DND-41 (cell line): ENCODE measurements at regions not wholly inside any gene's neighbourhood (a gene's known extent, or its start where the extent isn't known, plus 50 kb on each side); places are given as distances from the start of the nearest gene placed in this dataset.

Experiments
- ATAC-seq: fragments of 200-7000 bp; cut with Tn5 transposase; 3 replicates; pipeline ENCODE4 v1.9.1; 2021; ENCODE audit warnings: low read depth; ENCODE audit not compliant: insufficient read depth
- DNase-seq: peaks from one replicate; pipeline ENCODE4 v3.0.0-alpha.2; 2020
- H2AFZ ChIP-seq: 2 replicates; pipeline ENCODE4 v1.6.0; 2012; ENCODE audit warnings: low read depth, low read length
- H3K27ac ChIP-seq: 2 replicates; pipeline ENCODE4 v1.5.1; 2012; ENCODE audit warnings: low read length, inconsistent platforms
- H3K27me3 ChIP-seq: fragments of 200-600 bp; sonication (generic); 2 replicates; pipeline ENCODE4 v1.6.0; 2012; ENCODE audit warnings: low read length, mild to moderate bottlenecking, inconsistent platforms; ENCODE audit not compliant: insufficient read depth, poor library complexity
- H3K36me3 ChIP-seq: 2 replicates; pipeline ENCODE4 v1.5.1; 2012; ENCODE audit warnings: low read length, inconsistent platforms; ENCODE audit not compliant: insufficient read depth
- H3K4me1 ChIP-seq: 2 replicates; pipeline ENCODE4 v1.5.1; 2012; ENCODE audit warnings: mild to moderate bottlenecking, low read length; ENCODE audit not compliant: insufficient read depth
- H3K4me2 ChIP-seq: 2 replicates; pipeline ENCODE4 v1.6.0; 2012; ENCODE audit warnings: mild to moderate bottlenecking, moderate library complexity, low read length, inconsistent platforms; ENCODE audit not compliant: insufficient read depth
- H3K4me3 ChIP-seq, 2 experiments: fragments of 200-600 bp in 1 of 2; shearing (Covaris generic) in 1 of 2; 2 replicates each; pipeline ENCODE4 v1.5.1; 2012 to 2016; ENCODE audit warnings: inconsistent platforms in 2 of 2, low read length in 2 of 2, mild to moderate bottlenecking in 2 of 2, low read depth in 1 of 2, moderate library complexity in 1 of 2
- H3K79me2 ChIP-seq: 2 replicates; pipeline ENCODE4 v1.6.0; 2012; ENCODE audit warnings: low read length, inconsistent platforms; ENCODE audit not compliant: insufficient read depth
- H3K9ac ChIP-seq: 2 replicates; pipeline ENCODE4 v1.6.0; 2012; ENCODE audit warnings: low read depth, mild to moderate bottlenecking, inconsistent platforms, low read length, moderate library complexity
- H3K9me3 ChIP-seq: 2 replicates; pipeline ENCODE4 v1.5.1; 2012; ENCODE audit warnings: low read length, moderate library complexity, mild to moderate bottlenecking, inconsistent platforms; ENCODE audit not compliant: insufficient read depth, severe bottlenecking
- H4K20me1 ChIP-seq: 2 replicates; pipeline ENCODE4 v1.6.0; 2012; ENCODE audit warnings: low read length; ENCODE audit not compliant: insufficient read depth
- CTCF ChIP-seq: IDR thresholded peaks from 2 replicates; pipeline ENCODE4 v1.5.1; 2012; ENCODE audit warnings: borderline replicate concordance, low read length, moderate library complexity, mild to moderate bottlenecking; ENCODE audit not compliant: poor library complexity, severe bottlenecking; ENCODE audit errors: extremely low read depth
- EZH2 ChIP-seq: IDR thresholded peaks from 3 replicates; pipeline ENCODE4 v1.6.1; 2012; ENCODE audit warnings: borderline replicate concordance, low read depth, mild to moderate bottlenecking, moderate library complexity, low read length, inconsistent platforms; ENCODE audit not compliant: severe bottlenecking

GRCh38 chr3:20576228-20576627, 390.2 kb upstream of the SGO1 start:
- Histone ChIP-seq H3K9ac (no peak overlapping the region), H3K79me2 (no peaks in the 10 kb centered on the region), H3K4me2 (no peak overlapping the region), H3K4me3 (no peak overlapping the region), H2AFZ (no peak overlapping the region), H3K9me3 (no peaks in the 10 kb centered on the region), H3K36me3 (no peaks in the 10 kb centered on the region), H3K27me3 (no peaks in the 10 kb centered on the region), H3K4me1 (no peaks in the 10 kb centered on the region), H4K20me1 (no peaks in the 10 kb centered on the region), H3K27ac (no peak overlapping the region)
- DNase-seq (no peak), ATAC-seq (no peak)
- TF ChIP-seq EZH2 (no peak), CTCF (no peak)

GRCh38 chr3:20575146-20575545, 389.1 kb upstream of the SGO1 start:
- Histone ChIP-seq H3K36me3 (no peaks in the 10 kb centered on the region), H3K9me3 (no peaks in the 10 kb centered on the region), H3K27ac (no peak overlapping the region), H3K4me2 (no peak overlapping the region), H3K27me3 (no peaks in the 10 kb centered on the region), H3K79me2 (no peaks in the 10 kb centered on the region), H4K20me1 (no peaks in the 10 kb centered on the region), H3K4me1 (no peaks in the 10 kb centered on the region), H3K4me3 (no peak overlapping the region), H3K9ac (no peak overlapping the region), H2AFZ (no peak overlapping the region)
- ATAC-seq (no peak), DNase-seq (no peak)
- no peak for TF ChIP-seq EZH2
- no peak for TF ChIP-seq CTCF

- Histone ChIP-seq H3K9me3 (no peaks in the 10 kb centered on the region), H3K27ac (no peak overlapping the region), H3K4me3 (no peak overlapping the region), H3K4me2 (no peak overlapping the region), H3K27me3 (no peaks in the 10 kb centered on the region), H4K20me1 (no peaks in the 10 kb centered on the region), H3K9ac (no peak overlapping the region), H2AFZ (no peak overlapping the region), H3K4me1 (no peaks in the 10 kb centered on the region), H3K36me3 (no peaks in the 10 kb centered on the region), H3K79me2 (no peaks in the 10 kb centered on the region)
- DNase-seq (no peak), ATAC-seq (no peak)
- TF ChIP-seq EZH2, result no peak
- no peak for TF ChIP-seq CTCF
These were observed 388.7 kb upstream of the SGO1 start for GRCh38 chr3:20574746-20575145.

GRCh38 chr3:20573175-20573574, 387.2 kb upstream of the SGO1 start:
- Histone ChIP-seq H3K4me3 (no peak overlapping the region), H3K4me2 (no peak overlapping the region)
- TF ChIP-seq CTCF, result no peak
- no peak for TF ChIP-seq EZH2

More at GRCh38 chr3:20573175-20573574, 387.2 kb upstream of the SGO1 start:
- Histone ChIP-seq H3K9me3 (no peaks in the 10 kb centered on the region), H2AFZ (no peak overlapping the region), H3K4me1 (no peaks in the 10 kb centered on the region), H3K27ac (no peak overlapping the region), H3K36me3 (no peaks in the 10 kb centered on the region), H3K79me2 (no peaks in the 10 kb centered on the region), H3K9ac (no peak overlapping the region), H3K27me3 (no peaks in the 10 kb centered on the region), H4K20me1 (no peaks in the 10 kb centered on the region)
- DNase-seq (no peak), ATAC-seq (no peak)
